ENCODE measurements at regions not wholly inside any gene's neighbourhood (a gene's known extent, or its start where the extent isn't known, plus 50 kb on each side); places are given as distances from the start of the nearest gene placed in this dataset.

- TF ChIP-seq CTCF (IDR thresholded peaks at IDR 0.05; ENCODE audit: extremely low read depth in 1 of 2, insufficient read depth in 1 of 2, low read depth in 1 of 2, low read length in 2 of 2) (no peak), POLR2A (IDR thresholded peaks at IDR 0.05; ENCODE audit: low read depth, low read length) (no peak), MAX (IDR thresholded peaks at IDR 0.05; ENCODE audit: insufficient read depth, insufficient read length) (no peak), JUN (IDR thresholded peaks at IDR 0.05; ENCODE audit: borderline replicate concordance, insufficient read depth, insufficient read length, low read depth) (no peak), POLR2AphosphoS5 (IDR thresholded peaks at IDR 0.05; ENCODE audit: insufficient read depth, low read depth, low read length) (no peak), GATA2 (IDR thresholded peaks at IDR 0.05; ENCODE audit: insufficient read depth, insufficient read length, low read depth, low read length) (no peak), MYC (IDR thresholded peaks at IDR 0.05; ENCODE audit: low read depth, low read length) (no peak), EZH2 (IDR thresholded peaks at IDR 0.05; ENCODE audit: borderline replicate concordance, low read depth, low read length, severe bottlenecking) (no peak), FOS (IDR thresholded peaks at IDR 0.05; ENCODE audit: borderline replicate concordance, insufficient read depth, low read length) (no peak)
Measured at GRCh38 chr3:102095383-102095782, 246.1 kb downstream of the NFKBIZ start.
